ENCODE measurements at regions not wholly inside any gene's neighbourhood (a gene's known extent, or its start where the extent isn't known, plus 50 kb on each side); places are given as distances from the start of the nearest gene placed in this dataset.

DNA sequence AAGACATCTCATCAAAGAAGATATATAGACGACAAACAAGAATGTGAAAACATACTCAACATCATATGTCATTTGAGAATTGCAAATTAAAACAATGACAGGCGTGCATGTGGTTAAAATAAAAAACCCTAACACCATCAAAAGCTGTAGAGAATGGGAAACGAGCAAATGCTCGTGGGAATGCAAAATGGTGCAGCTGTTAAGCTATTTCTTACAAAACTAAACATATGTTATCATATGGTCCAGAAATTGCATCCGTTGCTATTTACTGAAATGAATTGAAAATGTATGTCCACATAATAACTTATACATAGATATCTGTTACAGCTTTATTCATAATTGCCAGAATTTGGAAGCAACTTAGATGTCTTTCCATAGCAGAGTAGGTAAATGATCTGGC, 574.4 kb downstream of the TNS3 start:
- no peak overlapping the region for H3K4me3 ChIP-seq
- no peaks in the 10 kb centered on the region for H3K4me1 ChIP-seq (ENCODE audit: control insufficient read depth, insufficient read depth, low read length)
- no peak overlapping the region for H2AFZ ChIP-seq (ENCODE audit: control insufficient read depth, low read depth, low read length)
- no peak for DNase-seq (ENCODE audit: low read depth, low spot score)
- no peak overlapping the region for H3K27ac ChIP-seq (ENCODE audit: control insufficient read depth, insufficient read depth)
- intact Hi-C loops (cut with micrococcal nuclease; ENCODE audit: unreplicated experiment): no loop called here
- ChIA-PET POLR2A (no interaction called here), SMC1A (ENCODE audit: uncharacterized antibody, unreplicated experiment) (no interaction called here), RAD21 (ENCODE audit: unreplicated experiment) (no interaction called here), CTCF (no interaction called here)
- H3K79me2 ChIP-seq (ENCODE audit: control insufficient read depth, insufficient read depth, low read length): no peaks in the 10 kb centered on the region
- H3K36me3 ChIP-seq (ENCODE audit: control insufficient read depth in 2 of 2, insufficient read depth in 2 of 2, low read length in 1 of 2): no peaks in the 10 kb centered on the region
- ATAC-seq: no peak
- in situ Hi-C loops (cut with MboI): no loop called here
- BruUV-seq (replicated peaks): no TSS peak
- no peak overlapping the region for H3K4me2 ChIP-seq (ENCODE audit: control insufficient read depth, insufficient read depth)
- H3K9ac ChIP-seq (ENCODE audit: control insufficient read depth, insufficient read depth, low read length): no peak overlapping the region
- H3K27me3 ChIP-seq (replicated peaks in 1 of 2; ENCODE audit: control insufficient read depth in 2 of 2, insufficient read depth in 2 of 2, low read length in 1 of 2): no peaks in the 10 kb centered on the region
- H4K20me1 ChIP-seq (ENCODE audit: control insufficient read depth, insufficient read depth): no peaks in the 10 kb centered on the region
- no peak for FAIRE-seq
- no peaks in the 10 kb centered on the region for H3K9me3 ChIP-seq (replicated peaks; ENCODE audit: control insufficient read depth, insufficient read depth, low read length)
- TF ChIP-seq SIX5 (IDR thresholded peaks at IDR 0.05; ENCODE audit: low read depth, low read length, severe bottlenecking) (no peak), ZNF384 (IDR thresholded peaks at IDR 0.05; ENCODE audit: borderline replicate concordance, low read depth, low read length) (no peak), EED (IDR thresholded peaks at IDR 0.05; ENCODE audit: low read depth) (no peak), ZNF622 (IDR thresholded peaks at IDR 0.05) (no peak), TARDBP (IDR thresholded peaks at IDR 0.05; ENCODE audit: borderline replicate concordance) (no peak), BMI1 (IDR thresholded peaks at IDR 0.05; ENCODE audit: borderline replicate concordance) (no peak), KLF5 (IDR thresholded peaks at IDR 0.05; ENCODE audit: partially characterized antibody) (no peak), LARP7 (IDR thresholded peaks at IDR 0.05) (no peak), SMARCA5 (IDR thresholded peaks at IDR 0.05) (no peak), MEF2A (IDR thresholded peaks at IDR 0.05; ENCODE audit: insufficient read depth, low read depth, low read length) (no peak), RAD51 (IDR thresholded peaks at IDR 0.05) (no peak), FOXM1 (IDR thresholded peaks at IDR 0.05; ENCODE audit: low read depth, low read length) (no peak), ELK1 (IDR thresholded peaks at IDR 0.05; ENCODE audit: low read depth, low read length) (no peak), ZBTB4 (CRISPR knock-in tag; IDR thresholded peaks at IDR 0.05) (no peak), E4F1 (IDR thresholded peaks at IDR 0.05; ENCODE audit: borderline replicate concordance, partially characterized antibody) (no peak), ASH2L (IDR thresholded peaks at IDR 0.05; ENCODE audit: borderline replicate concordance, low read depth) (no peak), EP300 (IDR thresholded peaks at IDR 0.05; ENCODE audit: borderline replicate concordance in 1 of 2, control insufficient read depth in 1 of 2, low read depth in 2 of 2, low read length in 2 of 2) (no peak)
- under 1% methylated on average over 5 of the region's 5 CpGs for WGBS (ENCODE audit: insufficient coverage, insufficient replicate concordance, low lambda C conversion rate, missing lambda C conversion rate)
